ENCODE measurements at regions not wholly inside any gene's neighbourhood (a gene's known extent, or its start where the extent isn't known, plus 50 kb on each side); places are given as distances from the start of the nearest gene placed in this dataset.
"Not testable (repeated sequence)": the region's sequence is repeated elsewhere in the genome, so short reads cannot be mapped to it uniquely, and the experiment has no call there.

DNA sequence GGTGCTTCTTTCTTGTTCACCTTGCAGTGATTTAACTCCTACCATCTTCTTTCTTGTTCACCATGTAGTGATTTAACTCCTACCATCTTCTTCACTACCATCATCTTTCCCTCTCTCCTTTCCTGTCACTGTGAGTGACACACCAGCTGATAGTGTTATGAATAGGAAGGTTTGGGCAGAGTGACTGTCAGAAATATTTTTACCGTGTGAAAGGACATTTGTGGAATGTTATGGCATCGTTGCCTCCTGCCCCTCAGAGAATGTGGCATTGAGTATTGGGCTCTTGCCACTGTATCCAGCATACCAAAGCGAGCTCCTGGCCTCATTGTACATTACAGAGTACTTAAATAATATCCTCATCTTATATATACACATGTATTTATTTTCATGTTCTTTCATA is 90.8 kb upstream of the AMOT start:
- Histone ChIP-seq H3K9me3 (replicated peaks; ENCODE audit: control insufficient read depth, insufficient read depth, low read depth, low read length) (no peaks in the 10 kb centered on the region), H3K27ac (ENCODE audit: extremely low read depth, low read depth, low read length) (no peak overlapping the region), H3K4me1 (replicated peaks in 1 of 2; ENCODE audit: control insufficient read depth in 2 of 2, insufficient read depth in 2 of 2, low read length in 2 of 2) (no peaks in the 10 kb centered on the region), H3K9ac (ENCODE audit: insufficient read depth in 1 of 2, low read depth in 2 of 2, low read length in 2 of 2) (no peak overlapping the region), H4K20me1 (replicated peaks; ENCODE audit: control insufficient read depth, insufficient read depth, low read length) (no peaks in the 10 kb centered on the region), H3K4me3 (no peak overlapping the region), H3K79me2 (ENCODE audit: control insufficient read depth, insufficient read depth, low read length) (no peaks in the 10 kb centered on the region), H2AFZ (ENCODE audit: low read depth, low read length) (no peak overlapping the region), H3K9me1 (ENCODE audit: control insufficient read depth, insufficient read depth, low read length) (no peaks in the 10 kb centered on the region), H3K27me3 (ENCODE audit: control insufficient read depth in 2 of 2, insufficient read depth in 2 of 2, low read length in 2 of 2) (no peaks in the 10 kb centered on the region), H3K36me3 (ENCODE audit: control insufficient read depth, insufficient read depth, low read length) (no peaks in the 10 kb centered on the region), H3K4me2 (ENCODE audit: insufficient read depth, low read length) (no peak overlapping the region)
- CTCF ChIA-PET (ENCODE audit: low intra/inter-chr PET ratio) = no interaction called here
- no peak for TF ChIP-seq PHF20 (IDR thresholded peaks at IDR 0.05; ENCODE audit: partially characterized antibody)
- TF ChIP-seq ZNF431 (CRISPR knock-in tag; IDR thresholded peaks at IDR 0.05) = no peak
- no peak for TF ChIP-seq TAL1 (IDR thresholded peaks at IDR 0.05)
- TF ChIP-seq KLF1 (tag; IDR thresholded peaks at IDR 0.05) = no peak
- TF ChIP-seq NRF1 (conservative IDR thresholded peaks at IDR 0.05 in 1 of 2, IDR thresholded peaks at IDR 0.05 in 1 of 2) = no peak
- TF ChIP-seq SAP30 (IDR thresholded peaks at IDR 0.05; ENCODE audit: borderline replicate concordance, insufficient read depth, low read depth, low read length, poor library complexity, severe bottlenecking) = no peak
- TF ChIP-seq NEUROD1 (IDR thresholded peaks at IDR 0.05; ENCODE audit: borderline replicate concordance, low read depth, low read length, partially characterized antibody) = no peak
- TF ChIP-seq TRIM24 (IDR thresholded peaks at IDR 0.05) = no peak
- TF ChIP-seq FOS (IDR thresholded peaks at IDR 0.05; ENCODE audit: extremely low read depth, insufficient read length) = no peak
- no peak for TF ChIP-seq ZBTB17 (CRISPR knock-in tag; IDR thresholded peaks at IDR 0.05)
- TF ChIP-seq U2AF2 (optimal IDR thresholded peaks at IDR 0.05; ENCODE audit: low read depth, low read length) = no peak
- no peak for DNase-seq (ENCODE audit: extremely low read depth in 1 of 4, low spot score in 3 of 4)
- intact Hi-C loops (cut with micrococcal nuclease) (no loop called here), in situ Hi-C loops (cut with MboI) (no loop called here)
- POLR2A ChIA-PET = no interaction called here
- no peak for FAIRE-seq
- no TSS peak for BruUV-seq (replicated peaks)
- 0% methylated on average over 3 of the region's 3 CpGs for WGBS (ENCODE audit: insufficient coverage, low coverage, missing lambda C conversion rate)
- ATAC-seq = no peak

DNA sequence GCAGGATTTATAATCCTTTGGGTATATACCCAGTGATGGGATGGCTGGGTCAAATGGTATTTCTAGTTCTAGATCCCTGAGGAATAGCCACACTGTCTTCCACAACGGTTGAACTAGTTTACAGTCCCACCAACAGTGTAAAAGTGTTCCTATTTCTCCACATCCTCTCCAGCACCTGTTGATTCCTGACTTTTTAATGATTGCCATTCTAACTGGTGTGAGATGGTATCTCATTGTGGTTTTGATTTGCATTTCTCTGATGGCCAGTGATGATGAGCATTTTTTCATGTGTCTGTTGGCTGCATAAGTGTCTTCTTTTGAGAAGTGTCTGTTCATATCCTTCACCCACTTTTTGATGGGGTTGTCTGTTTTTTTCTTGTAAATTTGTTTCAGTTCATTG is 82.8 kb upstream of the AMOT start:
- H3K9ac ChIP-seq (ENCODE audit: insufficient read depth in 1 of 2, low read depth in 2 of 2, low read length in 2 of 2); H3K4me1 ChIP-seq (replicated peaks in 1 of 2; ENCODE audit: control insufficient read depth in 2 of 2, insufficient read depth in 2 of 2, low read length in 2 of 2); H3K4me2 ChIP-seq (ENCODE audit: insufficient read depth, low read length); H3K9me3 ChIP-seq (replicated peaks; ENCODE audit: control insufficient read depth, insufficient read depth, low read depth, low read length); CTCF ChIA-PET (ENCODE audit: low intra/inter-chr PET ratio); H4K20me1 ChIP-seq (replicated peaks; ENCODE audit: control insufficient read depth, insufficient read depth, low read length); BruUV-seq (replicated peaks); DNase-seq (ENCODE audit: extremely low read depth in 1 of 4, low spot score in 3 of 4); ATAC-seq; in situ Hi-C loops (cut with MboI); H3K27me3 ChIP-seq (ENCODE audit: control insufficient read depth in 2 of 2, insufficient read depth in 2 of 2, low read length in 2 of 2); H3K4me3 ChIP-seq; intact Hi-C loops (cut with micrococcal nuclease); POLR2A ChIA-PET; H3K27ac ChIP-seq (ENCODE audit: extremely low read depth, low read depth, low read length); H3K79me2 ChIP-seq (ENCODE audit: control insufficient read depth, insufficient read depth, low read length); FAIRE-seq; H3K36me3 ChIP-seq (ENCODE audit: control insufficient read depth, insufficient read depth, low read length); H2AFZ ChIP-seq (ENCODE audit: low read depth, low read length); H3K9me1 ChIP-seq (ENCODE audit: control insufficient read depth, insufficient read depth, low read length): not testable (repeated sequence)
- WGBS (ENCODE audit: insufficient coverage, low coverage, missing lambda C conversion rate) = 0% methylated on average over 1 of the region's 1 CpG

All from K562 (cell line).